ENCODE measurements at regions not wholly inside any gene's neighbourhood (a gene's known extent, or its start where the extent isn't known, plus 50 kb on each side); places are given as distances from the start of the nearest gene placed in this dataset.

GRCh38 chr7:118298771-118299170 lies 74.3 kb downstream of the ANKRD7 start:
- no peak for DNase-seq

GRCh38 chr7:118300177-118300576 lies 75.7 kb downstream of the ANKRD7 start:
- no peak for DNase-seq

GRCh38 chr7:118304100-118304499 lies 79.6 kb downstream of the ANKRD7 start:
- no peak for DNase-seq

GRCh38 chr7:118305671-118306070 lies 81.2 kb downstream of the ANKRD7 start:
- no peak for DNase-seq

- no peak for DNase-seq
These were observed 82.3 kb downstream of the ANKRD7 start for GRCh38 chr7:118306771-118307170.

GRCh38 chr7:118311121-118311836 lies 86.8 kb downstream of the ANKRD7 start:
- no peak for DNase-seq

GRCh38 chr7:118312051-118312450 lies 87.5 kb downstream of the ANKRD7 start:
- DNase-seq, result no peak

GRCh38 chr7:118312966-118313365 lies 88.5 kb downstream of the ANKRD7 start:
- no peak for DNase-seq

- DNase-seq, result no peak
These were observed 100.4 kb downstream of the ANKRD7 start for GRCh38 chr7:118324790-118325449.

GRCh38 chr7:118325450-118325808 lies 100.9 kb downstream of the ANKRD7 start:
- no peak for DNase-seq

GRCh38 chr7:118327174-118327573 lies 102.7 kb downstream of the ANKRD7 start:
- DNase-seq, result no peak

GRCh38 chr7:118328505-118329211 lies 104.2 kb downstream of the ANKRD7 start:
- no peak for DNase-seq

GRCh38 chr7:118330388-118330787 lies 105.9 kb downstream of the ANKRD7 start:
- DNase-seq, result no peak

- no peak for DNase-seq
These were observed 122.2 kb downstream of the ANKRD7 start for GRCh38 chr7:118346748-118347147.

- no peak for DNase-seq
These were observed 125.1 kb downstream of the ANKRD7 start for GRCh38 chr7:118349604-118350003.

- DNase-seq, result no peak
These were observed 125.8 kb downstream of the ANKRD7 start for GRCh38 chr7:118350260-118350659.

- DNase-seq, result peak; percentile 55
These were observed 128.5 kb downstream of the ANKRD7 start for GRCh38 chr7:118352867-118353453.

- no peak for DNase-seq
These were observed 141.9 kb downstream of the ANKRD7 start for GRCh38 chr7:118366363-118366762.

- DNase-seq, result no peak
These were observed 144.5 kb downstream of the ANKRD7 start for GRCh38 chr7:118368958-118369357.

GRCh38 chr7:118369987-118370386 lies 145.5 kb downstream of the ANKRD7 start:
- DNase-seq, result no peak

GRCh38 chr7:118372530-118372929 lies 148.0 kb downstream of the ANKRD7 start:
- DNase-seq, result no peak

- no peak for DNase-seq
These were observed 165.1 kb downstream of the ANKRD7 start for GRCh38 chr7:118389629-118390028.

- DNase-seq, result no peak
These were observed 179.7 kb downstream of the ANKRD7 start for GRCh38 chr7:118404211-118404610.

GRCh38 chr7:118418433-118418832 lies 193.9 kb downstream of the ANKRD7 start:
- DNase-seq, result no peak
